Kidney (tissue), 13 donors: ENCODE measurements at regions not wholly inside any gene's neighbourhood (a gene's known extent, or its start where the extent isn't known, plus 50 kb on each side); places are given as distances from the start of the nearest gene placed in this dataset.
A peak's percentile ranks its signal among the peaks of the same experiment; 100 is the strongest.

ENCODE experiments used
- DNase-seq, 5 donors: peaks; one replicate each; pipeline ENCODE4 v3.0.0-alpha.2; 2013 to 2020
- FAIRE-seq: peaks from 2 replicates; lab custom pipeline; 2012; peaks lifted over from hg19 to GRCh38; lab: Jason Lieb, UNC
- H3K27ac ChIP-seq, 2 donors: one replicate each; pipeline ENCODE4 v1.7.0; 2013; ENCODE audit warnings: low read depth in 2 of 2, low read length in 2 of 2, inconsistent platforms in 1 of 2
- H3K27me3 ChIP-seq: one replicate; pipeline ENCODE4 v1.7.1; 2013; ENCODE audit warnings: low read length, inconsistent platforms; ENCODE audit not compliant: control insufficient read depth, insufficient read depth
- H3K36me3 ChIP-seq, 3 donors: one replicate each; pipeline versions ENCODE4 v1.7.0 to v1.7.1; 2013; ENCODE audit warnings: low read length in 3 of 3, control low read depth in 1 of 3, inconsistent platforms in 1 of 3; ENCODE audit not compliant: insufficient read depth in 3 of 3, control insufficient read depth in 2 of 3
- H3K4me1 ChIP-seq, 3 donors: one replicate each; pipeline versions ENCODE4 v1.7.0 to v1.7.1; 2013; ENCODE audit warnings: low read length in 3 of 3, inconsistent platforms in 1 of 3, low read depth in 1 of 3; ENCODE audit not compliant: control insufficient read depth in 2 of 3, insufficient read depth in 2 of 3
- H3K4me3 ChIP-seq, 3 donors: one replicate each; pipeline versions ENCODE4 v1.7.0 to v1.8.1; 2013; ENCODE audit warnings: low read length in 3 of 3, control low read depth in 1 of 3, inconsistent platforms in 1 of 3
- H3K9ac ChIP-seq, 3 donors: one replicate each; pipeline versions ENCODE4 v1.7.0 to v1.7.1; 2013; ENCODE audit warnings: low read length in 3 of 3, control low read depth in 1 of 3, inconsistent platforms in 1 of 3
- H3K9me3 ChIP-seq, 3 donors: one replicate each; pipeline versions ENCODE4 v1.7.0 to v1.7.1; 2013; ENCODE audit warnings: low read length in 3 of 3, control low read depth in 1 of 3, inconsistent platforms in 1 of 3; ENCODE audit not compliant: control insufficient read depth in 2 of 3, insufficient read depth in 1 of 3
- intact Hi-C: fragments of 100-400 bp; cut with DNase I; formaldehyde crosslinking; loops from one replicate; pipeline ENCODE4 v1.11.1; 2022
- TF ChIP-seq, protein P1 (sequence below): IDR thresholded peaks from 3 replicates; pipeline ENCODE4 v1.5.1; 2012; ENCODE audit warnings: mild to moderate bottlenecking, moderate library complexity, borderline replicate concordance; ENCODE audit not compliant: insufficient read depth; ENCODE audit errors: extremely low read depth
- donor health status: control.
- donor health status: control.
- donor health status: control.
- donor health status: control.
- donor health status: control.
- donor health status: DM: yes; HTN: yes; CAD: no.
- donor health status: Normal renal cell carcinoma (clear cell type).

DNA sequence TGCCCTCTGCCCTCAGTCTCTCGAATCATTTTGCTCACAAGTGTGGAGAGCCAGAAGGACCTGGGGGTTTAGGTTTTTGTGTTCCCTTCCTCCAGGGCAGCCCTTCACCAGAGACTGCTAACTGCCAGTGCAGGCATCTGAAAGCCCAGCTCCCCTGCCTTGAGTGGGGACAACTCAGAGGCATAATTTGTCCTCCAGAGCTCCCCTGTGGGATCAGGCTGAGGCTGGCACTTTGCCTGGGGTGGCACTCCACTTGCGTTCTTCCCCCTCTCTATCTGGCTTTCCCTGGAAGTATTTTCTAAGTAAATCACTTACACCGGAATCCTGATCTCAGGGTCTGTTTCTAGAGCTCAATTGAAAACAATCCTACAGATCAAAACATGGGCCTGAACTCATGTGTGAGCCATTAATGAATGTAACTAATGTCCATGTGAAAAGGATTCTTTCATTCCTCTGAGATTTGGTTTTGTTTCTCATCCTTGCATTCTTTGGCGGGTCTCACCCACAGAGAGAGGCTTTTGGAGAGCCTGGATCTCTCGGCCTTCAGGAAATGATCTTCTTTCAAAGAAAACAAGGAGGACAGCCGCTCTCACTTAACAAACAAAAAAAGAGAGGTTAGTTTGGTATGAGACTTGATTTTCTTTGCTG, 125.7 kb upstream of the RIPOR2 start:
- Histone ChIP-seq H3K4me1 (no peaks in the 10 kb centered on the region), H3K27ac (no peak overlapping the region), H3K9ac (no peak overlapping the region), H3K36me3 (no peaks in the 10 kb centered on the region), H3K27me3 (no peaks in the 10 kb centered on the region), H3K9me3 (no peaks in the 10 kb centered on the region), H3K4me3 (no peak overlapping the region)
- intact Hi-C loops: loop anchor here (10.0 kb wide), 1 partner anchor 207 kb away; no protein-coding TSS in a partner anchor
- DNase-seq: peak in 1 of 5 donors; percentile 30
- TF ChIP-seq, protein P1, sequence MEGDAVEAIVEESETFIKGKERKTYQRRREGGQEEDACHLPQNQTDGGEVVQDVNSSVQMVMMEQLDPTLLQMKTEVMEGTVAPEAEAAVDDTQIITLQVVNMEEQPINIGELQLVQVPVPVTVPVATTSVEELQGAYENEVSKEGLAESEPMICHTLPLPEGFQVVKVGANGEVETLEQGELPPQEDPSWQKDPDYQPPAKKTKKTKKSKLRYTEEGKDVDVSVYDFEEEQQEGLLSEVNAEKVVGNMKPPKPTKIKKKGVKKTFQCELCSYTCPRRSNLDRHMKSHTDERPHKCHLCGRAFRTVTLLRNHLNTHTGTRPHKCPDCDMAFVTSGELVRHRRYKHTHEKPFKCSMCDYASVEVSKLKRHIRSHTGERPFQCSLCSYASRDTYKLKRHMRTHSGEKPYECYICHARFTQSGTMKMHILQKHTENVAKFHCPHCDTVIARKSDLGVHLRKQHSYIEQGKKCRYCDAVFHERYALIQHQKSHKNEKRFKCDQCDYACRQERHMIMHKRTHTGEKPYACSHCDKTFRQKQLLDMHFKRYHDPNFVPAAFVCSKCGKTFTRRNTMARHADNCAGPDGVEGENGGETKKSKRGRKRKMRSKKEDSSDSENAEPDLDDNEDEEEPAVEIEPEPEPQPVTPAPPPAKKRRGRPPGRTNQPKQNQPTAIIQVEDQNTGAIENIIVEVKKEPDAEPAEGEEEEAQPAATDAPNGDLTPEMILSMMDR: no peak
- no peak for FAIRE-seq

DNA sequence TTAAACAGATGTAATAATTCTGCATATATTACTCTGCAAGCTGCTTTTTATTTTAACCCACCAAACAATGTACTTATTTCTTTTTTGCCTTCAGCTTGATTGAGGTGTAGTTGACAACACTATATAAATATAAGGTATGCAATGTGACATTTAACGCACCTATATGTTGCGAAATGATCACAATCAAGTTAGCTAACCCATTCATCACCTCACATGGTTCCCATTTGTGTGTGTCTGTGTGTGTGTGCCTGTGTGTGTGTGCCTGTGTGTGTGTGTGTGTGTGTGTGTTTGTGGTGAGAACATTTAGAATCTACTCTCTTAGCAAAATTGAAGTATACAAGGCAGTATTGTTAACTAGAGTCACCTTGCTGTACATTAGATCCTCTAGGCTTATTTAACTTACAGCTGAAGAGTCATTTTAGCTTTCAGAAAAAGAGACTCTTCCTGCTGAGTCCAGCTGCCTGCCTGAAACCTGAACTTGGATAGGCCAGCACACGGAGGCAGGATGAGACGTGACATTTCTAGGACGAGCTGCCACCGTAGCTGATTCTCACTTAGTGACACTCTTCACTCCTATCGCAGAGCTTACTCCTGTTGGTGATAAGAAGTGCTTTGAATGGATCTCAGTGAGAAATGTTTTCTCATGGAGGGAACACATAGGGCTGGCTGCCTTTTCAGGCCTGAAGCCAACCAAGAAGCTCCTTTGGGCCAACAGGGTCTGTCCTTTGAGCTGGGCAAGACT, 126.5 kb upstream of the RIPOR2 start:
- H3K9ac ChIP-seq: no peak overlapping the region
- H3K9me3 ChIP-seq: no peaks in the 10 kb centered on the region
- no peak overlapping the region for H3K27ac ChIP-seq
- intact Hi-C loops: loop anchor here (10.0 kb wide), 1 partner anchor 207 kb away; no protein-coding TSS in a partner anchor
- H3K36me3 ChIP-seq: no peaks in the 10 kb centered on the region
- TF ChIP-seq, protein P1: no peak
- no peaks in the 10 kb centered on the region for H3K27me3 ChIP-seq
- FAIRE-seq (no peak), DNase-seq (peak in 1 of 5 donors; percentile 28)
- no peak overlapping the region for H3K4me3 ChIP-seq
- no peaks in the 10 kb centered on the region for H3K4me1 ChIP-seq

DNA sequence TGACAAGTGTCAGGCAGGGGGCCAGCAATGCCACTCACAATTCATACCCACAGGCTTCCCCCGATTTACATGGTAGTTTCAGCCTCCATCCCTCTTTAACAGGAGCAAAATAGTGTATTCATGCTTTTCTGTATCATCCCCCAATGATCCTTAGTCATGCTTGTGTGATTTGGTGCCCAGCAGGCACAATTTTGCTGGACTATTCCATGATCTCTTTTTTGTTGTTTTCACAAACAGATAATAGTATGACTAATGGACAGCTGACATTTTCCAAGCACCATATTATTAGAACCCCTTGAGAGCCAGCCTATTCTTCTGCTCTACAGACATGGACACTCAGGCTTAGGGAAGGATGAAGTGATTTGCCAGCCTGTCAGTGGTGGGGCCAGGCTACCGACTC, 128.2 kb upstream of the RIPOR2 start:
- Histone ChIP-seq H3K9ac (no peak overlapping the region), H3K27me3 (no peaks in the 10 kb centered on the region), H3K4me3 (no peak overlapping the region), H3K9me3 (no peaks in the 10 kb centered on the region), H3K36me3 (no peaks in the 10 kb centered on the region), H3K27ac (no peak overlapping the region), H3K4me1 (no peaks in the 10 kb centered on the region)
- TF ChIP-seq, protein P1: no peak
- no peak for DNase-seq
- no peak for FAIRE-seq
- intact Hi-C loops: loop anchor here (10.0 kb wide), 1 partner anchor 209 kb away; no protein-coding TSS in a partner anchor
